DMS153 (cell line): ENCODE measurements at regions not wholly inside any gene's neighbourhood (a gene's known extent, or its start where the extent isn't known, plus 50 kb on each side); places are given as distances from the start of the nearest gene placed in this dataset.
A peak's percentile ranks its signal among the peaks of the same experiment; 100 is the strongest.

Source experiments
- DNase-seq: peaks from one replicate; lab custom pipeline; 2025; lab: John Stamatoyannopoulos, UW

- no peak for DNase-seq
Observed at GRCh38 chr17:77572065-77572601, 386.4 kb upstream of the TNRC6C start.

GRCh38 chr17:77572851-77573250, 385.7 kb upstream of the TNRC6C start:
- peak; percentile 4 for DNase-seq

GRCh38 chr17:77577491-77577890, 381.0 kb upstream of the TNRC6C start:
- no peak for DNase-seq

- DNase-seq, result no peak
Observed at GRCh38 chr17:77579131-77579530, 379.4 kb upstream of the TNRC6C start.

- DNase-seq, result no peak
Observed at GRCh38 chr17:77579682-77580081, 378.8 kb upstream of the TNRC6C start.

GRCh38 chr17:77580531-77581270, 377.8 kb upstream of the TNRC6C start:
- no peak for DNase-seq

- DNase-seq, result no peak
Observed at GRCh38 chr17:77581480-77581879, 377.0 kb upstream of the TNRC6C start.

- DNase-seq, result no peak
Observed at GRCh38 chr17:77585142-77585860, 373.2 kb upstream of the TNRC6C start.

- peak; percentile 45 for DNase-seq
Observed at GRCh38 chr17:77590951-77591735, 367.4 kb upstream of the TNRC6C start.

- DNase-seq, result no peak
Observed at GRCh38 chr17:77592106-77592865, 366.2 kb upstream of the TNRC6C start.

- no peak for DNase-seq
Observed at GRCh38 chr17:77593081-77593480, 365.4 kb upstream of the TNRC6C start.

- DNase-seq, result no peak
Observed at GRCh38 chr17:77594416-77595209, 363.9 kb upstream of the TNRC6C start.

- DNase-seq, result no peak
Observed at GRCh38 chr17:77596491-77597417, 361.7 kb upstream of the TNRC6C start.

- DNase-seq, result no peak
Observed at GRCh38 chr17:77597418-77598240, 360.9 kb upstream of the TNRC6C start.

GRCh38 chr17:77598241-77598620, 360.3 kb upstream of the TNRC6C start:
- no peak for DNase-seq

- no peak for DNase-seq
Observed at GRCh38 chr17:77599699-77600098, 358.8 kb upstream of the TNRC6C start.

GRCh38 chr17:77600346-77600745, 358.2 kb upstream of the TNRC6C start:
- no peak for DNase-seq

GRCh38 chr17:77601054-77601979, 357.2 kb upstream of the TNRC6C start:
- DNase-seq, result no peak
